Cardiac muscle cell (in vitro differentiated cells and primary cell): ENCODE measurements at regions not wholly inside any gene's neighbourhood (a gene's known extent, or its start where the extent isn't known, plus 50 kb on each side); places are given as distances from the start of the nearest gene placed in this dataset.
"Not testable (repeated sequence)": the region's sequence is repeated elsewhere in the genome, so short reads cannot be mapped to it uniquely, and the experiment has no call there.

Experiments used
- DNase-seq, 2 donors: peaks; one replicate each; pipeline versions ENCODE4 v3.0.0 to v3.0.0-alpha.2; 2010 to 2017; ENCODE audit warnings: low read depth in 1 of 2, low spot score in 1 of 2
- H3K27ac ChIP-seq: fragments of 200-600 bp; sonication (generic); 2 replicates; pipeline ENCODE4 v1.5.1; 2016
- H3K27me3 ChIP-seq: fragments of 200-600 bp; sonication (generic); 2 replicates; pipeline ENCODE4 v1.6.0; 2016; ENCODE audit warnings: control low read depth
- H3K36me3 ChIP-seq: fragments of 200-600 bp; sonication (generic); 2 replicates; pipeline ENCODE4 v1.5.1; 2016; ENCODE audit warnings: control low read depth
- H3K4me1 ChIP-seq: fragments of 200-600 bp; sonication (generic); 2 replicates; pipeline ENCODE4 v1.8.1; 2017; ENCODE audit warnings: low read depth, mild to moderate bottlenecking, mixed run types
- H3K4me3 ChIP-seq: fragments of 200-600 bp; sonication (generic); 2 replicates; pipeline ENCODE4 v1.5.1; 2016; ENCODE audit warnings: mild to moderate bottlenecking
- H3K9me3 ChIP-seq: fragments of 200-600 bp; sonication (generic); 2 replicates; pipeline ENCODE4 v1.5.1; 2017; ENCODE audit warnings: low read depth, mild to moderate bottlenecking, control low read depth
- TF ChIP-seq, protein P1 (sequence below): IDR thresholded peaks from 2 replicates; pipeline ENCODE4 v1.5.1; 2012; ENCODE audit warnings: low read depth, mild to moderate bottlenecking, low read length

DNA sequence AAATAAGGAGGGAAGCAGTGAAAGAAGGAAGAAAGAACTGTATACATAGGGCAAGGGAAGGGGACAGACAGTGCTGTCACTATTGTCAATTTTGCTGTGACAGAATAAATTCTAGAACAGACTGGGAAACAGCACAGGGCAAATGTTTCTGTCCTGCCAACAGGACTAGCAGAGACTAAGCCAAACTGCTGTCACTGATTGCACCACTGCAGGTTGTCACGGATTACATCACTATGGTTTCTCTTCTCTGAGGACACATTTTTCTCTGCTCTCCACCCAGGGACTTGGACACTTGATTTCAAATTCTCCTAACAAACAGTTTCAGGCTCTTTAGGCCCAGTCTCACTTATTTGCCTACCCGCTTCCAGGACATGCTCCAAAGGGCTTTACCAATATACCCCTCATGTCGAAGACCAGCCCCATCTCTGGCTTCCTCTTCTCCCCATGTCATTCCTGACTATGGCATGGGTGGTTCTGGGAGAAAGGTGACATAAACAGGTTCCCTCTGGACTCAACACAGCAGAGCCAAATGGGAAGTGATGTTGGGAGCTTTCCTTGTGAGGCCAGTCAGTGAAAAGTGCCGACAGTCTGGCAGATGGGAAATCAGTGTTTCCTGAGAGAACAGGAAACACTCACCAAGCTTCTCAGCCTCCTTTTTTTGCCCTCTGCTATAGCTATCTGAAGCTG, 70.2 kb upstream of the ST3GAL6 start:
- TF ChIP-seq, protein P1, sequence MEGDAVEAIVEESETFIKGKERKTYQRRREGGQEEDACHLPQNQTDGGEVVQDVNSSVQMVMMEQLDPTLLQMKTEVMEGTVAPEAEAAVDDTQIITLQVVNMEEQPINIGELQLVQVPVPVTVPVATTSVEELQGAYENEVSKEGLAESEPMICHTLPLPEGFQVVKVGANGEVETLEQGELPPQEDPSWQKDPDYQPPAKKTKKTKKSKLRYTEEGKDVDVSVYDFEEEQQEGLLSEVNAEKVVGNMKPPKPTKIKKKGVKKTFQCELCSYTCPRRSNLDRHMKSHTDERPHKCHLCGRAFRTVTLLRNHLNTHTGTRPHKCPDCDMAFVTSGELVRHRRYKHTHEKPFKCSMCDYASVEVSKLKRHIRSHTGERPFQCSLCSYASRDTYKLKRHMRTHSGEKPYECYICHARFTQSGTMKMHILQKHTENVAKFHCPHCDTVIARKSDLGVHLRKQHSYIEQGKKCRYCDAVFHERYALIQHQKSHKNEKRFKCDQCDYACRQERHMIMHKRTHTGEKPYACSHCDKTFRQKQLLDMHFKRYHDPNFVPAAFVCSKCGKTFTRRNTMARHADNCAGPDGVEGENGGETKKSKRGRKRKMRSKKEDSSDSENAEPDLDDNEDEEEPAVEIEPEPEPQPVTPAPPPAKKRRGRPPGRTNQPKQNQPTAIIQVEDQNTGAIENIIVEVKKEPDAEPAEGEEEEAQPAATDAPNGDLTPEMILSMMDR, result no peak
- DNase-seq, result peak in 1 of 2 donors; percentile 52

DNA sequence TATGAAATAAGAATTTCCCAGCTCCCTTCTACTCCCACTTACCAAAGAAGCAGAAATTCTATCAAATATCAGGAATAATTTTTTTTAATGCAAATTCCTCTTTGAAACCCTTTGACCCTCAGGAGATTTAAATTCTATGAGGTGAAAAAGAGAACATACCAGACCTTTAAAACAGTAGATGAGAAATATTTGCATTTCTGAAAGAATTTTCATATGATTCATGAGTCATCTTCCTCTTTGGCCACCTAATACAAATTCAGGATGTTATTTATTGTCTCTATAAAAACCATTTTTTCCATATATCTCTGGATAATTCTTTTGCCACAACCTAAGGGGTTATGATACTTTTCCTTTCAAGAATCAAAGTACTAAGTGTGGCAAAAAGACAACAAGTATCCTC, 67.3 kb upstream of the ST3GAL6 start:
- Histone ChIP-seq H3K27me3 (no peaks in the 10 kb centered on the region), H3K4me1 (no peaks in the 10 kb centered on the region), H3K4me3 (no peak overlapping the region), H3K9me3 (no peaks in the 10 kb centered on the region), H3K27ac (no peak overlapping the region), H3K36me3 (no peaks in the 10 kb centered on the region)
- TF ChIP-seq, protein P1, result no peak
- peak in 1 of 2 donors; percentile 33 for DNase-seq

More for the DNA sequence above, 70.2 kb upstream of the ST3GAL6 start:
- H3K9me3 ChIP-seq, result no peaks in the 10 kb centered on the region
- no peaks in the 10 kb centered on the region for H3K27me3 ChIP-seq
- no peak overlapping the region for H3K4me3 ChIP-seq
- H3K27ac ChIP-seq, result no peak overlapping the region
- no peaks in the 10 kb centered on the region for H3K36me3 ChIP-seq
- no peaks in the 10 kb centered on the region for H3K4me1 ChIP-seq

DNA sequence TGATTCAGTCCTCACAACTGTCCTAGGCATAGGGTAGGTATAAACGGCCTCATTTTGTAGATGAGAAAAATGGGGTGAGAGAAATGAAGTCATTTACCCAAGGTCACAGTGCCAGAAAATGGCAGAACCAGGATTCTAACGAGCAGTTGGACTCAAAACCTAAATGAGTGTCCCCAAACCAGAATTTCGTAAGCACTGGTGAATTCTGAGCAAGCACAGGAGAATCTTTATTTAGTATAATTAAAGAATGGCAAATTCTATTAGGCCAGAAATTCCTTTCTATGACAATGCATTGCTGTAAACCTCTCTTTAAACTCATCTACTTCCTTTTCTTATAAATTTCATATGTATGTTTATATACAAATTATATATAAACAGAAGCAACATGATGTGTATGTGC, 66.8 kb upstream of the ST3GAL6 start:
- H3K36me3 ChIP-seq, H3K27ac ChIP-seq, H3K9me3 ChIP-seq, DNase-seq, H3K4me3 ChIP-seq, H3K4me1 ChIP-seq, H3K27me3 ChIP-seq: not testable (repeated sequence)

DNA sequence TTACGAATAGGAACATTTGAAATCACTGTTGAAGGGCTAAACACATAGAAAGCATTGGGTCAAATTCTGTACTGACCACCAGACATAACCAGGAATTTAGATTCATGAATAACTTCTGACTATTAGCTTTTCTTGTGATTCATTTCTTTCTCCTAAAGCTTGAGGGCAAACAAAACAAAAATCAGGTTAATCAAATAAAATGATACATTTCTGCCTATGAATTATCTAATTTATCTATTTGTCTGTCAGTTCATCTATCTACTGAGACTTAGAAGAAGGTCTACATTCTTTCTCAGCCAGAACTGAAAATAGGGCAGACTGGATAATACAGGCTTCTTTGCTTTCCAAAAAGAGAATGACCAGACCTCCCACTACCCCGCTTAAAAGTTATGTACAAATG, 65.9 kb upstream of the ST3GAL6 start:
- Histone ChIP-seq H3K4me3 (no peak overlapping the region), H3K27me3 (no peaks in the 10 kb centered on the region), H3K36me3 (no peaks in the 10 kb centered on the region), H3K9me3 (no peaks in the 10 kb centered on the region), H3K27ac (no peak overlapping the region), H3K4me1 (no peaks in the 10 kb centered on the region)
- TF ChIP-seq, protein P1, result no peak
- no peak for DNase-seq

DNA sequence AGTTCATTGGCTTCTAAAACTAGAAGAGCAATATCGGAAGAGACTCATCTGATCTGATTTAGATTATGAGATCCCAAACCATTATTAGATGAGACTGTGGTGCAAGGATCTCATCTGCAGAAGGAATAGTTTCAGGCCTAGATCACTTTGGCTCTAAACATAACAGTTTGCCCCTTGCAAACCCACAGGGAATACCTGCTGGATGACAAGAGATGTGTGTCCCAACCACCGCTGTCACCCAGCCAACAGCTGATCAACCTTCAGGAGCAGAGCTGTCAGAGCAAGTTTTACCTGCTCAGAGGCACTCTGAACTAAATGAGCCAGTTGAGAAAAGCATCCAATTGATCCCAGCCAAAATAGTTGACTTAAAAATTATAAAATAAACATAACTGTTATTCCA, 64.0 kb upstream of the ST3GAL6 start:
- no peak overlapping the region for H3K27ac ChIP-seq

DNA sequence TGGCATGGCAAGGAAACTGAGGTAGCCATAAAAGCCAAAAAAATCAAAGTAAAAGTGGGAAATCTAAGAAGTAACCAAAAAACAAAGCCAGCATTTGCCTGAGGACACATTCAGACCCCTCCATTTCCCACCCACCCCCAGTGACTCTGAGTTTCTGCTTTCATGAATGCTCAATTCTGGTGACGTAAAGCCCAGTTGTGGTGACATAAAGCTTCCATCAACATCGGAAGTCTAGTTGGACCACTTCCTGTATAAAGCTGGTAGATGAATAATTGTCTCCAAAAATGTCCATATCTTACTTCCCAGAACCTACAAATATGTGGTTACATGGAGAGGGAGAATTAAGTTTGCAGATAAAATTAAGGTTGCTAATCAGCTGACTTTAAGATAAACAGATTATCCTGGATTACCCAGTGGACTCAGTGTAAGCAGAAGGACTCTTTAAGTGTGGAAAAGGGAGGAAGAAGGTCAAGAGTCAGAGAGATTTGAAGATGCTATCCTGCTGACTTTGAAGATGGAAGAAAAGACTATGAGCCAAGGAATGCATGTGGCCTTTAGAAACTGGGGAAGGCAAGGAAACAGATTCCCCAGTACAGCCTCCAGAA, 62.0 kb upstream of the ST3GAL6 start:
- no peak overlapping the region for H3K4me3 ChIP-seq
- no peaks in the 10 kb centered on the region for H3K36me3 ChIP-seq
- H3K27me3 ChIP-seq, result no peaks in the 10 kb centered on the region
- H3K27ac ChIP-seq, result no peak overlapping the region
- H3K9me3 ChIP-seq, result no peaks in the 10 kb centered on the region
- no peak for DNase-seq
- no peaks in the 10 kb centered on the region for H3K4me1 ChIP-seq
- TF ChIP-seq, protein P1, result no peak

More for the DNA sequence above, 64.0 kb upstream of the ST3GAL6 start:
- no peaks in the 10 kb centered on the region for H3K4me1 ChIP-seq
- no peak for DNase-seq
- H3K9me3 ChIP-seq, result no peaks in the 10 kb centered on the region
- TF ChIP-seq, protein P1, result no peak
- H3K27me3 ChIP-seq, result no peaks in the 10 kb centered on the region
- no peaks in the 10 kb centered on the region for H3K36me3 ChIP-seq
- H3K4me3 ChIP-seq, result no peak overlapping the region
